HCT116 (cell line): ENCODE measurements at regions not wholly inside any gene's neighbourhood (a gene's known extent, or its start where the extent isn't known, plus 50 kb on each side); places are given as distances from the start of the nearest gene placed in this dataset.

Source experiments
- ATAC-seq: fragments of 200-7000 bp; cut with Tn5 transposase; 2 replicates; pipeline ENCODE4 v1.9.1; 2020; ENCODE audit warnings: mild to moderate bottlenecking, moderate library complexity
- BruUV-seq: library from RNA; stranded (reverse); fragments of 400-500 nt; replicated peaks from 2 replicates; lab custom pipeline; 2021; lab: Mats Ljungman, UMichigan
- CTCF ChIA-PET: fragments of 300-600 bp; sonication (Branson Sonifier 250); formaldehyde crosslinking; loops from one replicate; lab custom pipeline; 2021; ENCODE audit warnings: antibody characterized with exemption; lab: Charles Lee
- POLR2A ChIA-PET: fragments of 300-600, 350-600 bp; sonication (Branson Sonifier 250); formaldehyde crosslinking; loops from one replicate; lab custom pipeline; 2021; ENCODE audit warnings: antibody characterized with exemption; lab: Charles Lee
- RAD21 ChIA-PET, 2 experiments: fragments of 300-600 bp; sonication (Branson Sonifier 250); formaldehyde crosslinking; loops; one replicate each; lab custom pipeline; 2023; ENCODE audit warnings: low total read pairs in 2 of 2; ENCODE audit not compliant: uncharacterized antibody in 2 of 2, unreplicated experiment in 2 of 2, low non-redundant PET in 1 of 2; lab: Charles Lee
- DNase-seq: peaks from one replicate; pipeline ENCODE4 v3.0.0-alpha.2; 2010; ENCODE audit warnings: low read depth, low spot score
- H2AFZ ChIP-seq: fragments of 200-600 bp; shearing (Covaris generic), sonication (generic); 2 replicates; pipeline ENCODE4 v1.6.1; 2017; ENCODE audit warnings: low read depth, mixed run types, mixed read lengths, antibody characterized with exemption, low read length; ENCODE audit not compliant: poor library complexity, severe bottlenecking
- H3K27ac ChIP-seq: 2 replicates; pipeline ENCODE4 v1.5.1; 2012; ENCODE audit warnings: low read depth, low read length
- H3K27me3 ChIP-seq: fragments of 200-600 bp; sonication (generic); 2 replicates; pipeline ENCODE4 v1.6.1; 2016; ENCODE audit warnings: mixed run types, low read length, mixed read lengths; ENCODE audit not compliant: insufficient read depth
- H3K36me3 ChIP-seq, 2 experiments: fragments of 200-500 bp in 1 of 2; fragments of 200-600 bp in 1 of 2; sonication (Bioruptor generic) in 1 of 2; sonication (generic) in 1 of 2; 2 replicates each; pipeline versions ENCODE4 v1.5.1 to v1.6.1; 2014 to 2016; ENCODE audit warnings: low read length in 2 of 2, inconsistent platforms in 1 of 2, mixed read lengths in 1 of 2, mixed run types in 1 of 2; ENCODE audit not compliant: insufficient read depth in 2 of 2, control insufficient read depth in 1 of 2
- H3K4me1 ChIP-seq, 2 experiments: fragments of 200-600 bp in 1 of 2; sonication (generic) in 1 of 2; 2 replicates each; pipeline versions ENCODE4 v1.5.1 to v1.6.1; 2012 to 2017; ENCODE audit warnings: low read length in 2 of 2, inconsistent platforms in 1 of 2, mild to moderate bottlenecking in 1 of 2, mixed read lengths in 1 of 2, mixed run types in 1 of 2, moderate library complexity in 1 of 2; ENCODE audit not compliant: insufficient read depth in 2 of 2, control insufficient read depth in 1 of 2
- H3K4me2 ChIP-seq: fragments of 200-600 bp; sonication (generic); 2 replicates; pipeline ENCODE4 v1.6.1; 2017; ENCODE audit warnings: mixed run types, low read length, mixed read lengths
- H3K4me3 ChIP-seq, 2 experiments: fragments of 200-600 bp in 1 of 2; sonication (generic) in 1 of 2; replicated peaks in 1 of 2; 2 replicates each; pipeline ENCODE4 v1.5.1; 2011 to 2016; ENCODE audit warnings: low read length in 2 of 2, control low read depth in 1 of 2, low read depth in 1 of 2, mild to moderate bottlenecking in 1 of 2, mixed read lengths in 1 of 2, mixed run types in 1 of 2
- H3K79me2 ChIP-seq: fragments of 200-600 bp; sonication (generic); 2 replicates; pipeline ENCODE4 v1.6.1; 2017; ENCODE audit warnings: mild to moderate bottlenecking, mixed run types, low read length, moderate library complexity, mixed read lengths; ENCODE audit not compliant: insufficient read depth
- H3K9ac ChIP-seq: fragments of 200-600 bp; sonication (generic); 2 replicates; pipeline ENCODE4 v1.6.1; 2016; ENCODE audit warnings: low read length, mixed read lengths
- H3K9me2 ChIP-seq: fragments of 200-600 bp; sonication (generic), shearing (Covaris generic); 2 replicates; pipeline ENCODE4 v1.6.1; 2017; ENCODE audit warnings: mixed run types, mild to moderate bottlenecking, moderate library complexity; ENCODE audit not compliant: insufficient read depth
- H3K9me3 ChIP-seq, 2 experiments: fragments of 200-500 bp in 1 of 2; fragments of 200-600 bp in 1 of 2; sonication (Bioruptor generic) in 1 of 2; sonication (generic) in 1 of 2; 2 replicates each; pipeline ENCODE4 v1.6.1; 2014 to 2017; ENCODE audit warnings: low read length in 2 of 2, mixed read lengths in 2 of 2, inconsistent platforms in 1 of 2, low read depth in 1 of 2, mild to moderate bottlenecking in 1 of 2, mixed run types in 1 of 2, moderate library complexity in 1 of 2; ENCODE audit not compliant: control insufficient read depth in 1 of 2, insufficient read depth in 1 of 2
- H4K20me1 ChIP-seq: fragments of 200-600 bp; sonication (generic), shearing (Covaris generic); 2 replicates; pipeline ENCODE4 v1.6.1; 2017; ENCODE audit warnings: mixed run types, mild to moderate bottlenecking, moderate library complexity; ENCODE audit not compliant: insufficient read depth
- CBX3 ChIP-seq: IDR thresholded peaks from 2 replicates; pipeline ENCODE4 v1.6.1; 2012; ENCODE audit warnings: low read depth
- ELF1 ChIP-seq: IDR thresholded peaks from 2 replicates; pipeline ENCODE4 v1.6.1; 2012; ENCODE audit warnings: low read depth, borderline replicate concordance
- EZH2 ChIP-seq: fragments of 200-600 bp; sonication (generic); IDR thresholded peaks from 2 replicates; pipeline ENCODE4 v1.6.1; 2017; ENCODE audit warnings: antibody characterized with exemption, mixed run types
- EZH2phosphoT487 ChIP-seq: fragments of 200-600 bp; IDR thresholded peaks from 2 replicates; pipeline ENCODE4 v1.6.1; 2018; ENCODE audit warnings: antibody characterized with exemption, borderline replicate concordance
- JUND ChIP-seq: IDR thresholded peaks from 2 replicates; pipeline ENCODE4 v1.6.1; 2012
- POLR2AphosphoS5 ChIP-seq: IDR thresholded peaks from 2 replicates; pipeline ENCODE4 v1.6.1; 2011; ENCODE audit warnings: mild to moderate bottlenecking, low read depth, low read length, moderate library complexity
- RAD21 ChIP-seq: IDR thresholded peaks from 2 replicates; pipeline ENCODE4 v1.6.1; 2012; ENCODE audit warnings: low read depth, mild to moderate bottlenecking
- SRF ChIP-seq: IDR thresholded peaks from 2 replicates; pipeline ENCODE4 v1.6.1; 2012; ENCODE audit warnings: low read depth
- TCF7L2 ChIP-seq: IDR thresholded peaks from 2 replicates; pipeline ENCODE4 v1.7.0; 2011; ENCODE audit warnings: borderline replicate concordance, inconsistent platforms; ENCODE audit not compliant: insufficient read depth, insufficient read length; ENCODE audit errors: extremely low read depth
- ZNF274 ChIP-seq: fragments of 200-500 bp; sonication (Bioruptor generic); IDR thresholded peaks from 2 replicates; pipeline ENCODE4 v1.6.1; 2014; ENCODE audit warnings: mild to moderate bottlenecking, low read depth, low read length, inconsistent platforms
- intact Hi-C: fragments of 100-400 bp; cut with micrococcal nuclease; formaldehyde crosslinking; loops from 2 replicates; pipeline ENCODE4 v1.10.0; 2022
- TF ChIP-seq, protein P1 (sequence below), 3 experiments: fragments of 200-600 bp in 1 of 3; sonication (generic) in 1 of 3; IDR thresholded peaks in 2 of 3; conservative IDR thresholded peaks in 1 of 3; 2 replicates each; pipeline ENCODE4 v1.5.1; 2012 to 2017; ENCODE audit warnings: low read depth in 2 of 3, low read length in 2 of 3, antibody characterized with exemption in 1 of 3, borderline replicate concordance in 1 of 3, control low read depth in 1 of 3, mild to moderate bottlenecking in 1 of 3, mixed read lengths in 1 of 3, mixed run types in 1 of 3, moderate library complexity in 1 of 3; ENCODE audit not compliant: insufficient read depth in 1 of 3

DNA sequence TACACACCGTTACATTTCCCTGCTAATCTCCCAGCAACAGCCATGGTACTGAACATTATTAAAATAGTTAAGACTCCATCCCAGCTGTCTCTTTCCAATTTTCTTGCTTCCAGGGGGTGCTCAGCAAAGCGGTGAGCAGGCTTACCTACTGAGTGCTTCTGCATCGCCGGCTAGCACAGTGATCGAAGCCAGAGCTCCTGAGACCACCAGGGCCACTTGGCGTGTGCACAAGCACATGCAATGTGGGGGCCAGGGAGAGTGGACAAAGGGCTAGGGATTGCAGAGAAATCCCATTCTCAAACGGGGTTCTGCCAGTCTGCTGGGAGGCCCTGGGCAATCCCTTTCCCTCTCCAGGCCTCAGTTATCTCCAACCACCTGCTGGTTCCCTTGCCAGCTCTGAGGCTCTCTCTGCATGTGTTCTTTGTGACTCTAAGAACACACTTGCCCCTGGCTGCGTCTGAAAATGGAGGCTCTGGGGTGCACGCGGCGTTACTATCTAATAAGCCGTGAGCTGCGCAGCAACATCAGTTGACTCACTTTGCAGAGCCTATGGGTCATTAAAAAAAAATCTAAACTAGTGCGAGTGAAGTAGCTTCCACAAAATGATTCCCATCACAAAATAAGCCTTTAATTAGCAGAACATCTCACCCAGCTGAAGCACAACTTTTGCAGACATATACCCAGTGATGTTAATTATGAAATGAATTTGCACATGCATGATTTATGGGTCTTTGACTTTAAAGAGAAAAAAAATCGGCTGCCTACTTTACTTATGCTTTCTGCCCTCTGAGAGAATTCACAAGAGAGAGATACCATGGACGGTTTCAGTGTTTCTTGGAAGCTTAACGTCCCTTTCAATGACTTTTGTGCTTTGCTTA lies 271.5 kb downstream of the TLE3 start:
- TF ChIP-seq TCF7L2 (no peak), POLR2AphosphoS5 (no peak), RAD21 (no peak), ELF1 (no peak), JUND (no peak), ZNF274 (no peak), EZH2 (no peak), EZH2phosphoT487 (no peak), SRF (no peak), CBX3 (no peak)
- TF ChIP-seq, protein P1, sequence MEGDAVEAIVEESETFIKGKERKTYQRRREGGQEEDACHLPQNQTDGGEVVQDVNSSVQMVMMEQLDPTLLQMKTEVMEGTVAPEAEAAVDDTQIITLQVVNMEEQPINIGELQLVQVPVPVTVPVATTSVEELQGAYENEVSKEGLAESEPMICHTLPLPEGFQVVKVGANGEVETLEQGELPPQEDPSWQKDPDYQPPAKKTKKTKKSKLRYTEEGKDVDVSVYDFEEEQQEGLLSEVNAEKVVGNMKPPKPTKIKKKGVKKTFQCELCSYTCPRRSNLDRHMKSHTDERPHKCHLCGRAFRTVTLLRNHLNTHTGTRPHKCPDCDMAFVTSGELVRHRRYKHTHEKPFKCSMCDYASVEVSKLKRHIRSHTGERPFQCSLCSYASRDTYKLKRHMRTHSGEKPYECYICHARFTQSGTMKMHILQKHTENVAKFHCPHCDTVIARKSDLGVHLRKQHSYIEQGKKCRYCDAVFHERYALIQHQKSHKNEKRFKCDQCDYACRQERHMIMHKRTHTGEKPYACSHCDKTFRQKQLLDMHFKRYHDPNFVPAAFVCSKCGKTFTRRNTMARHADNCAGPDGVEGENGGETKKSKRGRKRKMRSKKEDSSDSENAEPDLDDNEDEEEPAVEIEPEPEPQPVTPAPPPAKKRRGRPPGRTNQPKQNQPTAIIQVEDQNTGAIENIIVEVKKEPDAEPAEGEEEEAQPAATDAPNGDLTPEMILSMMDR (IDR thresholded peaks at IDR 0.05 in 2 of 3, conservative IDR thresholded peaks at IDR 0.05 in 1 of 3; ENCODE audit: borderline replicate concordance in 1 of 3, insufficient read depth in 1 of 3, low read depth in 2 of 3, low read length in 2 of 3) = no peak
- no peaks in the 10 kb centered on the region for H4K20me1 ChIP-seq
- no peak overlapping the region for H3K9ac ChIP-seq
- no peak for ATAC-seq
- no TSS peak for BruUV-seq
- no peaks in the 10 kb centered on the region for H3K9me3 ChIP-seq
- H3K36me3 ChIP-seq = no peaks in the 10 kb centered on the region
- ChIA-PET POLR2A (no interaction called here), CTCF (no interaction called here), RAD21 (no interaction called here)
- peaks cover 4 to 10% of the 10 kb centered on the region in 2 experiments; a peak in 2 of 4 replicates for H3K4me1 ChIP-seq
- H2AFZ ChIP-seq = no peak overlapping the region
- H3K27me3 ChIP-seq = no peaks in the 10 kb centered on the region
- H3K9me2 ChIP-seq = no peaks in the 10 kb centered on the region
- no peak overlapping the region for H3K27ac ChIP-seq
- H3K4me3 ChIP-seq = no peak overlapping the region
- H3K4me2 ChIP-seq = no peak overlapping the region
- no peak for DNase-seq
- intact Hi-C loops = no loop called here
- no peaks in the 10 kb centered on the region for H3K79me2 ChIP-seq
